SU-DHL-6 (cell line): ENCODE measurements at regions not wholly inside any gene's neighbourhood (a gene's known extent, or its start where the extent isn't known, plus 50 kb on each side); places are given as distances from the start of the nearest gene placed in this dataset.

Source experiments
- H2AFZ ChIP-seq: fragments of 200-600 bp; sonication (generic); 2 replicates; pipeline ENCODE4 v1.6.1; 2014; ENCODE audit warnings: low read depth, mild to moderate bottlenecking, moderate library complexity, mixed read lengths, antibody characterized with exemption, low read length; ENCODE audit not compliant: severe bottlenecking
- H3F3A ChIP-seq: fragments of 200-600 bp; shearing (Covaris generic); 2 replicates; pipeline ENCODE4 v1.6.0; 2016; ENCODE audit warnings: antibody characterized with exemption, mild to moderate bottlenecking; ENCODE audit not compliant: insufficient read depth
- H3K27ac ChIP-seq: fragments of 200-600 bp; sonication (generic); 2 replicates; pipeline ENCODE4 v1.5.1; 2016; ENCODE audit warnings: low read depth, mild to moderate bottlenecking, low read length, moderate library complexity, mixed read lengths
- H3K27me3 ChIP-seq: fragments of 200-600 bp; sonication (generic), shearing (Covaris generic); 2 replicates; pipeline ENCODE4 v1.6.0; 2014; ENCODE audit warnings: mild to moderate bottlenecking, low read length
- H3K36me3 ChIP-seq: fragments of 200-600 bp; sonication (generic); 2 replicates; pipeline ENCODE4 v1.6.1; 2014; ENCODE audit warnings: mild to moderate bottlenecking, low read length, mixed read lengths
- H3K4me2 ChIP-seq: fragments of 300-600, 200-600 bp; shearing (Covaris generic), sonication (generic); 2 replicates; pipeline ENCODE4 v1.6.0; 2014; ENCODE audit warnings: low read length, low read depth, mild to moderate bottlenecking; ENCODE audit not compliant: poor library complexity, severe bottlenecking
- H3K4me3 ChIP-seq: fragments of 200-600 bp; sonication (generic); 2 replicates; pipeline ENCODE4 v1.5.1; 2014; ENCODE audit warnings: antibody characterized with exemption, low read length, mild to moderate bottlenecking, mixed read lengths; ENCODE audit not compliant: insufficient read depth, poor library complexity, severe bottlenecking
- H3K79me2 ChIP-seq: fragments of 200-600 bp; sonication (generic); 2 replicates; pipeline ENCODE4 v1.6.1; 2014; ENCODE audit warnings: mild to moderate bottlenecking, low read length, moderate library complexity; ENCODE audit not compliant: insufficient read depth
- H3K9ac ChIP-seq: fragments of 200-600 bp; sonication (generic); 2 replicates; pipeline ENCODE4 v1.7.0; 2014; ENCODE audit warnings: mild to moderate bottlenecking, low read length
- H3K9me2 ChIP-seq: fragments of 200-600 bp; sonication (generic); replicated peaks from 2 replicates; pipeline ENCODE4 v1.6.1; 2014; ENCODE audit warnings: low read length; ENCODE audit not compliant: insufficient read depth
- H3K9me3 ChIP-seq: fragments of 200-600 bp; sonication (generic); 2 replicates; pipeline ENCODE4 v1.6.1; 2014; ENCODE audit warnings: low read length, mixed read lengths; ENCODE audit not compliant: insufficient read depth
- H4K20me1 ChIP-seq: fragments of 200-600 bp; sonication (generic); 2 replicates; pipeline ENCODE4 v1.6.1; 2014; ENCODE audit warnings: low read depth, mild to moderate bottlenecking, antibody characterized with exemption, low read length, moderate library complexity, mixed read lengths
- EZH2phosphoT487 ChIP-seq: fragments of 200-600 bp; sonication (generic), shearing (Covaris generic); conservative IDR thresholded peaks from 2 replicates; pipeline ENCODE4 v1.6.1; 2018; ENCODE audit warnings: mild to moderate bottlenecking, antibody characterized with exemption, low read length, moderate library complexity, mixed read lengths
- TF ChIP-seq, protein P1 (sequence below): fragments of 200-600 bp; sonication (generic); IDR thresholded peaks from one replicate; pipeline ENCODE4 v1.5.1; 2017; ENCODE audit warnings: antibody characterized with exemption, mild to moderate bottlenecking, low read length, moderate library complexity; ENCODE audit not compliant: insufficient read depth, poor library complexity, severe bottlenecking

DNA sequence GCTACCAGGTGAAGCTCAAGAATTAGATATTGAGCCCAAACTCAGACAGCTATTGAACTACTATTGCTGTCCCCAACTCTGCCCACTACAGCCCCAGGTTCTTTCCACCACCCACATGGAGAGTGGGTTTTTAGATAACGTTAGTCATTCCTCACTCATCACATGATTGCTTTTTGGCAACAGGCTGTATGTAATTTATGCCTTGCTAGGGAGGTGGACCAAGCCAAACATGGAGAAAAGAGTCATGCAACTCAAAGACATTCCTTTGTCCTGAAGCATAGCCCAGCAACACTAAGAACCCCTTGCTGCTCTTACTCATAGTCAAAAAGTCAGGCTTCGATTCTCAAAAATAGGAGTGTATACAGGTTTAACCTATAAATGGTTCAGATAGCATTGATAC is 275.9 kb upstream of the VCX3A start:
- H3K4me2 ChIP-seq = no peak overlapping the region
- TF ChIP-seq EZH2phosphoT487 = no peak
- TF ChIP-seq, protein P1, sequence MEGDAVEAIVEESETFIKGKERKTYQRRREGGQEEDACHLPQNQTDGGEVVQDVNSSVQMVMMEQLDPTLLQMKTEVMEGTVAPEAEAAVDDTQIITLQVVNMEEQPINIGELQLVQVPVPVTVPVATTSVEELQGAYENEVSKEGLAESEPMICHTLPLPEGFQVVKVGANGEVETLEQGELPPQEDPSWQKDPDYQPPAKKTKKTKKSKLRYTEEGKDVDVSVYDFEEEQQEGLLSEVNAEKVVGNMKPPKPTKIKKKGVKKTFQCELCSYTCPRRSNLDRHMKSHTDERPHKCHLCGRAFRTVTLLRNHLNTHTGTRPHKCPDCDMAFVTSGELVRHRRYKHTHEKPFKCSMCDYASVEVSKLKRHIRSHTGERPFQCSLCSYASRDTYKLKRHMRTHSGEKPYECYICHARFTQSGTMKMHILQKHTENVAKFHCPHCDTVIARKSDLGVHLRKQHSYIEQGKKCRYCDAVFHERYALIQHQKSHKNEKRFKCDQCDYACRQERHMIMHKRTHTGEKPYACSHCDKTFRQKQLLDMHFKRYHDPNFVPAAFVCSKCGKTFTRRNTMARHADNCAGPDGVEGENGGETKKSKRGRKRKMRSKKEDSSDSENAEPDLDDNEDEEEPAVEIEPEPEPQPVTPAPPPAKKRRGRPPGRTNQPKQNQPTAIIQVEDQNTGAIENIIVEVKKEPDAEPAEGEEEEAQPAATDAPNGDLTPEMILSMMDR = no peak
- no peaks in the 10 kb centered on the region for H4K20me1 ChIP-seq
- no peaks in the 10 kb centered on the region for H3K27me3 ChIP-seq
- no peaks in the 10 kb centered on the region for H3K36me3 ChIP-seq
- no peak overlapping the region for H3K4me3 ChIP-seq
- no peaks in the 10 kb centered on the region for H3K79me2 ChIP-seq
- H3K9ac ChIP-seq = no peak overlapping the region
- H3K9me3 ChIP-seq = no peaks in the 10 kb centered on the region
- no peaks in the 10 kb centered on the region for H3F3A ChIP-seq
- H3K27ac ChIP-seq = no peak overlapping the region
- H2AFZ ChIP-seq = no peak overlapping the region
- no peaks in the 10 kb centered on the region for H3K9me2 ChIP-seq

DNA sequence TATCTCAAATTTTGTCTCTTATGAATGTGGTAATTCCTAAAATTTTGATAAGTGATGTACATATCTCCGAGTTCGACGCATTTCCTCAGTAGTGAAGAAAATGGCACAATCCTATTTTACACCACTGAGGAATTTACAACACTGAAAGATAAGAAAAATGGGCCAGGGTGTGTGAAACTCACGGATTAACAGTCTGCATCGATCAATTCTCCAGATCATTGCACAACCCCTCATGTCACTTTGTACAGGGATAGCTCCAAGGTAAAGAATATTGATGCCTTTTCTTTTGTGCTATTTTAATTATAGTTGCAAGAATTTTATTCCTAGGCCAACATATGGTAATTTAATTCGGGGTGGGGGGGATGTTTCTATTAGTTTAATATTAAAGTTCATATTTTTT is 268.7 kb upstream of the VCX3A start:
- Histone ChIP-seq H4K20me1 (no peaks in the 10 kb centered on the region), H3K9ac (no peak overlapping the region), H3K79me2 (no peaks in the 10 kb centered on the region), H3K27me3 (no peaks in the 10 kb centered on the region), H3K4me3 (no peak overlapping the region), H3K36me3 (no peaks in the 10 kb centered on the region), H3K4me2 (no peak overlapping the region), H3K9me2 (no peaks in the 10 kb centered on the region), H3K27ac (no peak overlapping the region), H3F3A (no peaks in the 10 kb centered on the region), H2AFZ (no peak overlapping the region), H3K9me3 (no peaks in the 10 kb centered on the region)
- no peak for TF ChIP-seq EZH2phosphoT487
- TF ChIP-seq, protein P1 = no peak

DNA sequence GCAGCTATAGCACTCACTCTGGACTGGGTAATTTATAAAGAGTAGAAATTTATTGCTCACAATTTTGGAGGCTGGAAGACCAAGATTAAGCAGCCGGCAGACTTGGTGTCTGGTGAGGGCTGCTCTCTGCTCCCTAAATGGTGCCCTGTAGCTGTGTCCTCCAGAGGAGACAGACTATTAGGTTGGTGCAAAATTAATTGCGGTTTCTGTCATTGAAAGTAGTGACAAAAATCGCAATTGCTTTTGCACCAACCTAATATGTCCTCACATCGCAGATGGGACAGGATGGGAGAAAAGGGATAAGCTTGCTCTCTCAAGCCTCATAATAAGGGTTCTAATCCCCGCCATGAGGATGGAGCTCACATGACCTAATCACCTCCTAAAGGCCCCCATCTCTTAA is 258.1 kb upstream of the VCX3A start:
- no peak for TF ChIP-seq EZH2phosphoT487
- TF ChIP-seq, protein P1 = no peak
- Histone ChIP-seq H3F3A (no peaks in the 10 kb centered on the region), H3K36me3 (no peaks in the 10 kb centered on the region), H4K20me1 (no peaks in the 10 kb centered on the region), H3K27me3 (no peaks in the 10 kb centered on the region), H3K4me2 (no peak overlapping the region), H3K79me2 (no peaks in the 10 kb centered on the region), H3K9me3 (no peaks in the 10 kb centered on the region), H3K27ac (no peak overlapping the region), H3K9ac (no peak overlapping the region), H2AFZ (no peak overlapping the region), H3K4me3 (no peak overlapping the region), H3K9me2 (no peaks in the 10 kb centered on the region)

DNA sequence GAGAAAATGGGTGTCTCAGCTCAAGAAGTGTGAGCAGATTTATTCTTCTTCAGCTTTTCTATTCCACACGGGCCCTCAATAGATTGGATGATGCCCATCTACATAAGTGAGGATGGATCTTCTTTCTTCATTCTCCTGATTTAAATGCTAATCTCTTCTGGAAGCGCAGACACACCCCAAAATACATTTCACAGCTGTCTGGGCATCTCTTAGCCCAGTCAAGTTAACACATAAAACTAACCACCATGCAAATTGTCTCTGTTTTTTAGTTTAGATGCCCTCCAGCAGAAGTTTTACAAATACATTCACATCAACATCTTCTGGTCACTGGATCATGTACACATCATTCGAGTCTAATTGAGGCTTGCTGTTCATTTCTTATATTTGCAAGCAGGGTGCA is 249.0 kb upstream of the VCX3A start:
- no peaks in the 10 kb centered on the region for H3K9me2 ChIP-seq
- no peaks in the 10 kb centered on the region for H3K9me3 ChIP-seq
- no peak overlapping the region for H3K4me3 ChIP-seq
- no peaks in the 10 kb centered on the region for H3K27me3 ChIP-seq
- no peak overlapping the region for H3K9ac ChIP-seq
- no peak overlapping the region for H3K4me2 ChIP-seq
- H4K20me1 ChIP-seq = no peaks in the 10 kb centered on the region
- no peak overlapping the region for H2AFZ ChIP-seq
- H3K79me2 ChIP-seq = no peaks in the 10 kb centered on the region
- no peak for TF ChIP-seq EZH2phosphoT487
- TF ChIP-seq, protein P1 = no peak
- H3K36me3 ChIP-seq = no peaks in the 10 kb centered on the region
- no peaks in the 10 kb centered on the region for H3F3A ChIP-seq
- no peak overlapping the region for H3K27ac ChIP-seq
